ENCODE measurements at regions not wholly inside any gene's neighbourhood (a gene's known extent, or its start where the extent isn't known, plus 50 kb on each side); places are given as distances from the start of the nearest gene placed in this dataset.

GRCh38 chr15:35723120-35723847 is 177.3 kb upstream of the DPH6 start (continued):
- TF ChIP-seq, protein P1, sequence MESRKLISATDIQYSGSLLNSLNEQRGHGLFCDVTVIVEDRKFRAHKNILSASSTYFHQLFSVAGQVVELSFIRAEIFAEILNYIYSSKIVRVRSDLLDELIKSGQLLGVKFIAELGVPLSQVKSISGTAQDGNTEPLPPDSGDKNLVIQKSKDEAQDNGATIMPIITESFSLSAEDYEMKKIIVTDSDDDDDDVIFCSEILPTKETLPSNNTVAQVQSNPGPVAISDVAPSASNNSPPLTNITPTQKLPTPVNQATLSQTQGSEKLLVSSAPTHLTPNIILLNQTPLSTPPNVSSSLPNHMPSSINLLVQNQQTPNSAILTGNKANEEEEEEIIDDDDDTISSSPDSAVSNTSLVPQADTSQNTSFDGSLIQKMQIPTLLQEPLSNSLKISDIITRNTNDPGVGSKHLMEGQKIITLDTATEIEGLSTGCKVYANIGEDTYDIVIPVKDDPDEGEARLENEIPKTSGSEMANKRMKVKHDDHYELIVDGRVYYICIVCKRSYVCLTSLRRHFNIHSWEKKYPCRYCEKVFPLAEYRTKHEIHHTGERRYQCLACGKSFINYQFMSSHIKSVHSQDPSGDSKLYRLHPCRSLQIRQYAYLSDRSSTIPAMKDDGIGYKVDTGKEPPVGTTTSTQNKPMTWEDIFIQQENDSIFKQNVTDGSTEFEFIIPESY (IDR thresholded peaks at IDR 0.05) = no peak
- TF ChIP-seq E2F8 (IDR thresholded peaks at IDR 0.05; ENCODE audit: low read depth, partially characterized antibody) (no peak), FOXK2 (IDR thresholded peaks at IDR 0.05) (no peak), CEBPZ (IDR thresholded peaks at IDR 0.05; ENCODE audit: low read depth, low read length) (no peak), BACH1 (IDR thresholded peaks at IDR 0.05; ENCODE audit: borderline replicate concordance) (no peak)

Measured in GM12878 (cell line).